K562 (cell line): ENCODE measurements at regions not wholly inside any gene's neighbourhood (a gene's known extent, or its start where the extent isn't known, plus 50 kb on each side); places are given as distances from the start of the nearest gene placed in this dataset.

Source experiments
- ATAC-seq: fragments of 200-7000 bp; cut with Tn5 transposase; 3 replicates; pipeline ENCODE4 v1.9.1; 2020; ENCODE audit warnings: moderate library complexity
- BruUV-seq: library from RNA; stranded (reverse); fragments of 400-500 nt; replicated peaks from 2 replicates; lab custom pipeline; 2021; lab: Mats Ljungman, UMichigan
- CTCF ChIA-PET: fragments of 300-600 bp; formaldehyde crosslinking; extraction: SDS; loops from one replicate; lab custom pipeline; 2021; ENCODE audit warnings: low intra/inter-chr PET ratio; lab: Yijun Ruan, JAX
- POLR2A ChIA-PET: fragments of 300-600, 350-650 bp; sonication (Branson Sonifier 250); formaldehyde crosslinking; extraction: SDS; loops from one replicate; lab custom pipeline; 2021; ENCODE audit warnings: antibody characterized with exemption, inconsistent platforms; lab: Yijun Ruan, JAX
- DNase-seq, 4 experiments: peaks; one replicate each; pipeline versions ENCODE4 v3.0.0 to v3.0.0-alpha.2; 2011 to 2018; ENCODE audit warnings: low spot score in 3 of 4, mixed read lengths in 3 of 4; ENCODE audit errors: extremely low read depth in 1 of 4
- FAIRE-seq: peaks from 2 replicates; lab custom pipeline; 2011; peaks lifted over from hg19 to GRCh38; lab: Jason Lieb, UNC
- H2AFZ ChIP-seq: 2 replicates; pipeline ENCODE4 v1.6.0; 2011; ENCODE audit warnings: low read depth, low read length, control low read depth, inconsistent platforms
- H3K27ac ChIP-seq: fragments of 200-600 bp; 3 replicates; pipeline ENCODE4 v1.8.0; 2011; ENCODE audit warnings: low read depth, mild to moderate bottlenecking, control low read depth, inconsistent platforms, low read length, moderate library complexity, mixed read lengths; ENCODE audit errors: extremely low read depth
- H3K27me3 ChIP-seq, 2 experiments: fragments of 300-600 bp in 1 of 2; 2 replicates in 1 of 2; 3 replicates in 1 of 2; pipeline versions ENCODE4 v1.6.0 to v1.8.0; 2011; ENCODE audit warnings: inconsistent platforms in 2 of 2, low read length in 2 of 2, mild to moderate bottlenecking in 1 of 2, mixed read lengths in 1 of 2, moderate library complexity in 1 of 2; ENCODE audit not compliant: control insufficient read depth in 2 of 2, insufficient read depth in 2 of 2
- H3K36me3 ChIP-seq: fragments of 300-600 bp; 3 replicates; pipeline ENCODE4 v1.8.0; 2011; ENCODE audit warnings: mild to moderate bottlenecking, low read length, inconsistent platforms; ENCODE audit not compliant: control insufficient read depth, insufficient read depth
- H3K4me1 ChIP-seq, 2 experiments: fragments of 200-600 bp in 1 of 2; replicated peaks in 1 of 2; 2 replicates in 1 of 2; 3 replicates in 1 of 2; pipeline versions ENCODE4 v1.5.1 to v1.8.0; 2011; ENCODE audit warnings: inconsistent platforms in 2 of 2, low read length in 2 of 2, mild to moderate bottlenecking in 1 of 2, mixed read lengths in 1 of 2, moderate library complexity in 1 of 2; ENCODE audit not compliant: control insufficient read depth in 2 of 2, insufficient read depth in 2 of 2
- H3K4me2 ChIP-seq: 2 replicates; pipeline ENCODE4 v1.6.1; 2011; ENCODE audit warnings: low read length, control low read depth, inconsistent platforms, mixed read lengths; ENCODE audit not compliant: insufficient read depth
- H3K4me3 ChIP-seq: fragments of 200-600 bp; sonication (generic), shearing (Covaris generic); 2 replicates; pipeline ENCODE4 v1.5.1; 2016; ENCODE audit warnings: control low read depth, inconsistent platforms
- H3K79me2 ChIP-seq: fragments of 200-600 bp; 3 replicates; pipeline ENCODE4 v1.8.0; 2011; ENCODE audit warnings: low read length, inconsistent platforms; ENCODE audit not compliant: control insufficient read depth, insufficient read depth
- H3K9ac ChIP-seq, 2 experiments: 2 replicates each; pipeline versions ENCODE4 v1.6.0 to v1.6.1; 2011; ENCODE audit warnings: low read depth in 2 of 2, low read length in 2 of 2, control low read depth in 1 of 2, inconsistent platforms in 1 of 2, mild to moderate bottlenecking in 1 of 2, mixed read lengths in 1 of 2; ENCODE audit not compliant: insufficient read depth in 1 of 2
- H3K9me1 ChIP-seq: one replicate; pipeline ENCODE4 v1.6.0; 2011; ENCODE audit warnings: inconsistent platforms, mild to moderate bottlenecking, low read length, moderate library complexity; ENCODE audit not compliant: control insufficient read depth, insufficient read depth
- H3K9me3 ChIP-seq: replicated peaks from 2 replicates; pipeline ENCODE4 v1.5.1; 2011; ENCODE audit warnings: low read depth, low read length, inconsistent platforms; ENCODE audit not compliant: control insufficient read depth, insufficient read depth
- H4K20me1 ChIP-seq: replicated peaks from 2 replicates; pipeline ENCODE4 v1.6.1; 2011; ENCODE audit warnings: low read length, inconsistent platforms, mixed read lengths; ENCODE audit not compliant: control insufficient read depth, insufficient read depth
- BACH1 ChIP-seq: fragments of 200-800 bp; sonication (Bioruptor generic); IDR thresholded peaks from 2 replicates; pipeline ENCODE4 v1.6.1; 2016; ENCODE audit warnings: missing genetic modification characterization, missing compliant biosample characterization
- C11orf30 ChIP-seq: fragments of 450-650 bp; IDR thresholded peaks from 2 replicates; pipeline ENCODE4 v1.6.1; 2016; ENCODE audit warnings: low read depth, mild to moderate bottlenecking
- HDAC1 ChIP-seq, 2 experiments: fragments of 450-650 bp; IDR thresholded peaks; 2 replicates each; pipeline ENCODE4 v1.6.1; 2016 to 2017; ENCODE audit warnings: inconsistent platforms in 1 of 2, mild to moderate bottlenecking in 1 of 2, moderate library complexity in 1 of 2
- MYNN ChIP-seq, 2 experiments: sonication (generic); formaldehyde crosslinking in 1 of 2; IDR thresholded peaks; 2 replicates each; pipeline versions ENCODE4 v1.5.0 to v1.6.1; 2016 to 2020; ENCODE audit warnings: antibody characterized with exemption in 1 of 2, missing genetic modification reagents in 1 of 2
- PHF21A ChIP-seq: fragments of 450-650 bp; IDR thresholded peaks from 2 replicates; pipeline ENCODE4 v1.6.1; 2017; ENCODE audit warnings: low read depth, borderline replicate concordance
- POLR2H ChIP-seq: IDR thresholded peaks from 2 replicates; pipeline ENCODE4 v1.6.1; 2016; ENCODE audit warnings: missing genetic modification characterization, low read depth, mild to moderate bottlenecking, control low read depth, missing compliant biosample characterization, moderate library complexity
- POU5F1 ChIP-seq: fragments of 150-350 bp; IDR thresholded peaks from 2 replicates; pipeline ENCODE4 v1.6.1; 2014; ENCODE audit warnings: borderline replicate concordance, low read length, low read depth, mild to moderate bottlenecking; ENCODE audit not compliant: partially characterized antibody
- RFX1 ChIP-seq: fragments of 450-650 bp; IDR thresholded peaks from 2 replicates; pipeline ENCODE4 v1.6.1; 2016; ENCODE audit warnings: mild to moderate bottlenecking, moderate library complexity
- SRF ChIP-seq, 2 experiments: fragments of 250-450, 450-650 bp in 1 of 2; sonication (Bioruptor Pico) in 1 of 2; sonication (generic) in 1 of 2; formaldehyde crosslinking; IDR thresholded peaks; 2 replicates each; pipeline versions ENCODE4 v1.5.0 to v1.5.1; 2020 to 2022; ENCODE audit warnings: mild to moderate bottlenecking in 1 of 2, missing genetic modification reagents in 1 of 2
- SRSF3 ChIP-seq: fragments of 200-400 bp; formaldehyde crosslinking; IDR thresholded peaks from 2 replicates; pipeline ENCODE4 v1.6.1; 2016; ENCODE audit warnings: mild to moderate bottlenecking, low read length, moderate library complexity; ENCODE audit not compliant: insufficient read depth
- THAP7 ChIP-seq: fragments of 250-450 bp; sonication (Bioruptor Pico); IDR thresholded peaks from 2 replicates; pipeline ENCODE4 v1.5.0; 2021
- ZNF224 ChIP-seq: sonication (generic); formaldehyde crosslinking; IDR thresholded peaks from 2 replicates; pipeline ENCODE4 v1.8.0; 2022; ENCODE audit warnings: mild to moderate bottlenecking, missing genetic modification reagents
- WGBS: fragments of 100-300 bp; shearing (Covaris generic); methylation state at CpG from one replicate; pipeline ENCODE4 v1.1.6; 2016; ENCODE audit warnings: low coverage, mixed read lengths; ENCODE audit not compliant: insufficient coverage; ENCODE audit errors: missing lambda C conversion rate; 5-methylcytosine and 5-hydroxymethylcytosine counted together
- in situ Hi-C: fragments of 300-500 bp; cut with MboI; formaldehyde crosslinking; loops from 4 replicates; pipeline ENCODE4 v1.15.0; 2018; ENCODE audit warnings: inconsistent platforms, mixed read lengths
- intact Hi-C: fragments of 100-400 bp; cut with micrococcal nuclease; formaldehyde crosslinking; loops from 2 replicates; pipeline ENCODE4 v1.14.2; 2022
- TF ChIP-seq, protein P1 (sequence below): fragments of 250-450 bp; sonication (Bioruptor Pico); IDR thresholded peaks from 2 replicates; pipeline ENCODE4 v1.8.0; 2021; ENCODE audit warnings: moderate library complexity, mild to moderate bottlenecking, inconsistent platforms

DNA sequence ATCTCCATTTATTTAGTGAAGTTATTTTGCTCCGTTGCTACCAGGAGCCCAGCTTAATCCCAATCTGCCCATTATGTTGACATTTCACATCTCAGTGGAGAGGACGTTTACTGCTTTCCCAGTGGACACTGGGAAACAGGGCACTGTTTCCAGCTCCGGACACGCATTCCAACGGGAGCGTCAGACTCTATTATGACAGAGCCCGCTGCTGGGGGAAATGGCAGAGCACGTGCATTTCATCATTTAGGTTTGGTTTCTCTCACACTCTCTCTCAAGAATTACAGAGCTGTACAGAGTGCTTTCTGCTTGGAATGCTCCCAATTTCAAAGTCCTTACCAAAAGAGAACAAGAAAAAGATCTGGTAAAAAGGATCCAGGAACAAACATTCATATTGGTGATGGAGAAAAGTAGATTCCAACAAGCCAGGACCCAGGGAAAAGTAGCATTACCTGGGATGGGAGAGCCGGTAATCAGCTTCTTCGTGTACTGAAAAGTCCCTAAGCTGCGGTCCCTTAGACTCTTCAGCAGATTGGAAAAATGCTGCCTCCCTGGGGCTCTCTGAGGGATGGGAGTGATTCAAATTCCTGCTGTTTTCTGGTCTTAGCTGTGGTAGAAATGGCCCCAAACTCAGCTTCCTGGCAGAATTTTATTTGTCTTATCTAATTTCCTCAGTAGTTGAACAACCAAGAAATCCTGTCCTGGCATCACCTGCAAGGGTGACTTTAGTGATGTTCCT, 136.0 kb upstream of the THBS1 start (continued):
- no peak for TF ChIP-seq POU5F1

DNA sequence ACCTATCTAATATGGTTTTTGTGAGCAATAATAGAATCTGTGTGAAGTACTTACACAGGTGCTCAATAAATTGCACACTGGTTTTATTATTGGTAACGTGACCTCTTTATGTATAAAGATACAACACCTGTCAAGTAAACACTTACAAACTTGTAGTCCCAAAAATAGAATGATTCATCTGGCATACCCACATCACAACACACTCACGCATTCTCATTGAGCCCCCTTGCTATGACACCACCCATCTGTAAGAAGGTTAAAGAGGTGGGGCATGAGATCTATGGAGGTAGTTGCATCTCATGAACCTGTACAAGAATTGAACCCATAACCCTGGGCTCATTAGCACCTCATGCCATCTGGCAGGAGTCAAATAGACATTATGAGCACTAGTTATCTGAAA, 134.9 kb upstream of the THBS1 start:
- Histone ChIP-seq H3K36me3 (no peaks in the 10 kb centered on the region), H3K4me3 (no peak overlapping the region), H3K4me1 (no peaks in the 10 kb centered on the region), H3K79me2 (no peaks in the 10 kb centered on the region), H3K9me1 (no peaks in the 10 kb centered on the region), H3K27ac (no peak overlapping the region), H3K9ac (no peak overlapping the region), H3K27me3 (peaks cover 0 to 5% of the 10 kb centered on the region in 2 experiments; a peak in 2 of 5 replicates), H4K20me1 (no peaks in the 10 kb centered on the region), H3K4me2 (no peak overlapping the region), H2AFZ (no peak overlapping the region), H3K9me3 (no peaks in the 10 kb centered on the region)
- ChIA-PET POLR2A (no interaction called here), CTCF (no interaction called here)
- in situ Hi-C loops (no loop called here), intact Hi-C loops (no loop called here)
- TF ChIP-seq PHF21A (no peak), POLR2H (tag) (no peak), HDAC1 (IDR thresholded peaks at IDR 0.05) (no peak), RFX1 (no peak), THAP7 (CRISPR knock-in tag) (no peak), SRF (CRISPR knock-in tag; IDR thresholded peaks at IDR 0.05) (no peak), C11orf30 (no peak), ZNF224 (CRISPR knock-in tag) (no peak), MYNN (IDR thresholded peaks at IDR 0.05) (no peak), MYNN (CRISPR knock-in tag; IDR thresholded peaks at IDR 0.05) (no peak), SRSF3 (no peak), BACH1 (tag) (no peak)
- TF ChIP-seq, protein P1, sequence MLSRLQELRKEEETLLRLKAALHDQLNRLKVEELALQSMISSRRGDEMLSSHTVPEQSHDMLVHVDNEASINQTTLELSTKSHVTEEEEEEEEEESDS (CRISPR knock-in tag), result no peak
- no TSS peak for BruUV-seq
- no peak for FAIRE-seq
- WGBS, result 26% methylated on average over 2 of the region's 2 CpGs
- no peak for ATAC-seq
- no peak for DNase-seq
